K562 (cell line): ENCODE measurements at regions not wholly inside any gene's neighbourhood (a gene's known extent, or its start where the extent isn't known, plus 50 kb on each side); places are given as distances from the start of the nearest gene placed in this dataset.

Experiments used
- ATAC-seq: fragments of 200-7000 bp; cut with Tn5 transposase; 3 replicates; pipeline ENCODE4 v1.9.1; 2020; ENCODE audit warnings: moderate library complexity
- BruUV-seq: library from RNA; stranded (reverse); fragments of 400-500 nt; replicated peaks from 2 replicates; lab custom pipeline; 2021; lab: Mats Ljungman, UMichigan
- CTCF ChIA-PET: fragments of 300-600 bp; formaldehyde crosslinking; extraction: SDS; loops from one replicate; lab custom pipeline; 2021; ENCODE audit warnings: low intra/inter-chr PET ratio; lab: Yijun Ruan, JAX
- POLR2A ChIA-PET: fragments of 300-600, 350-650 bp; sonication (Branson Sonifier 250); formaldehyde crosslinking; extraction: SDS; loops from one replicate; lab custom pipeline; 2021; ENCODE audit warnings: antibody characterized with exemption, inconsistent platforms; lab: Yijun Ruan, JAX
- DNase-seq, 4 experiments: peaks; one replicate each; pipeline versions ENCODE4 v3.0.0 to v3.0.0-alpha.2; 2011 to 2018; ENCODE audit warnings: low spot score in 3 of 4, mixed read lengths in 3 of 4; ENCODE audit errors: extremely low read depth in 1 of 4
- FAIRE-seq: peaks from 2 replicates; lab custom pipeline; 2011; peaks lifted over from hg19 to GRCh38; lab: Jason Lieb, UNC
- H2AFZ ChIP-seq: 2 replicates; pipeline ENCODE4 v1.6.0; 2011; ENCODE audit warnings: low read depth, low read length, control low read depth, inconsistent platforms
- H3K27ac ChIP-seq: fragments of 200-600 bp; 3 replicates; pipeline ENCODE4 v1.8.0; 2011; ENCODE audit warnings: low read depth, mild to moderate bottlenecking, control low read depth, inconsistent platforms, low read length, moderate library complexity, mixed read lengths; ENCODE audit errors: extremely low read depth
- H3K27me3 ChIP-seq, 2 experiments: fragments of 300-600 bp in 1 of 2; 2 replicates in 1 of 2; 3 replicates in 1 of 2; pipeline versions ENCODE4 v1.6.0 to v1.8.0; 2011; ENCODE audit warnings: inconsistent platforms in 2 of 2, low read length in 2 of 2, mild to moderate bottlenecking in 1 of 2, mixed read lengths in 1 of 2, moderate library complexity in 1 of 2; ENCODE audit not compliant: control insufficient read depth in 2 of 2, insufficient read depth in 2 of 2
- H3K36me3 ChIP-seq: fragments of 300-600 bp; 3 replicates; pipeline ENCODE4 v1.8.0; 2011; ENCODE audit warnings: mild to moderate bottlenecking, low read length, inconsistent platforms; ENCODE audit not compliant: control insufficient read depth, insufficient read depth
- H3K4me1 ChIP-seq, 2 experiments: fragments of 200-600 bp in 1 of 2; replicated peaks in 1 of 2; 2 replicates in 1 of 2; 3 replicates in 1 of 2; pipeline versions ENCODE4 v1.5.1 to v1.8.0; 2011; ENCODE audit warnings: inconsistent platforms in 2 of 2, low read length in 2 of 2, mild to moderate bottlenecking in 1 of 2, mixed read lengths in 1 of 2, moderate library complexity in 1 of 2; ENCODE audit not compliant: control insufficient read depth in 2 of 2, insufficient read depth in 2 of 2
- H3K4me2 ChIP-seq: 2 replicates; pipeline ENCODE4 v1.6.1; 2011; ENCODE audit warnings: low read length, control low read depth, inconsistent platforms, mixed read lengths; ENCODE audit not compliant: insufficient read depth
- H3K4me3 ChIP-seq: fragments of 200-600 bp; sonication (generic), shearing (Covaris generic); 2 replicates; pipeline ENCODE4 v1.5.1; 2016; ENCODE audit warnings: control low read depth, inconsistent platforms
- H3K79me2 ChIP-seq: fragments of 200-600 bp; 3 replicates; pipeline ENCODE4 v1.8.0; 2011; ENCODE audit warnings: low read length, inconsistent platforms; ENCODE audit not compliant: control insufficient read depth, insufficient read depth
- H3K9ac ChIP-seq, 2 experiments: 2 replicates each; pipeline versions ENCODE4 v1.6.0 to v1.6.1; 2011; ENCODE audit warnings: low read depth in 2 of 2, low read length in 2 of 2, control low read depth in 1 of 2, inconsistent platforms in 1 of 2, mild to moderate bottlenecking in 1 of 2, mixed read lengths in 1 of 2; ENCODE audit not compliant: insufficient read depth in 1 of 2
- H3K9me1 ChIP-seq: one replicate; pipeline ENCODE4 v1.6.0; 2011; ENCODE audit warnings: inconsistent platforms, mild to moderate bottlenecking, low read length, moderate library complexity; ENCODE audit not compliant: control insufficient read depth, insufficient read depth
- H3K9me3 ChIP-seq: replicated peaks from 2 replicates; pipeline ENCODE4 v1.5.1; 2011; ENCODE audit warnings: low read depth, low read length, inconsistent platforms; ENCODE audit not compliant: control insufficient read depth, insufficient read depth
- H4K20me1 ChIP-seq: replicated peaks from 2 replicates; pipeline ENCODE4 v1.6.1; 2011; ENCODE audit warnings: low read length, inconsistent platforms, mixed read lengths; ENCODE audit not compliant: control insufficient read depth, insufficient read depth
- HDGF ChIP-seq: fragments of 450-650 bp; IDR thresholded peaks from 2 replicates; pipeline ENCODE4 v1.6.1; 2016
- NBN ChIP-seq: fragments of 450-650 bp; IDR thresholded peaks from 2 replicates; pipeline ENCODE4 v1.6.1; 2016; ENCODE audit warnings: low read depth, mild to moderate bottlenecking
- NEUROD1 ChIP-seq: fragments of 150-350 bp; IDR thresholded peaks from 2 replicates; pipeline ENCODE4 v1.6.1; 2014; ENCODE audit warnings: borderline replicate concordance, low read length, low read depth; ENCODE audit not compliant: partially characterized antibody
- PREB ChIP-seq: sonication (generic); formaldehyde crosslinking; IDR thresholded peaks from 2 replicates; pipeline ENCODE4 v1.8.1; 2023; ENCODE audit warnings: mild to moderate bottlenecking, missing genetic modification reagents
- RAD21 ChIP-seq, 2 experiments: fragments of 250-450 bp in 1 of 2; fragments of 450-650 bp in 1 of 2; sonication (Bioruptor Pico) in 1 of 2; formaldehyde crosslinking in 1 of 2; IDR thresholded peaks in 1 of 2; conservative IDR thresholded peaks in 1 of 2; 2 replicates each; pipeline versions ENCODE4 v1.4.0 to v1.8.0; 2020 to 2022; ENCODE audit warnings: mild to moderate bottlenecking in 2 of 2, moderate library complexity in 1 of 2
- SMAD3 ChIP-seq: fragments of 450-650 bp; formaldehyde crosslinking; conservative IDR thresholded peaks from 2 replicates; pipeline ENCODE4 v1.4.0; 2020; ENCODE audit warnings: mild to moderate bottlenecking
- SP1 ChIP-seq: sonication (generic); formaldehyde crosslinking; IDR thresholded peaks from 2 replicates; pipeline ENCODE4 v1.8.1; 2022; ENCODE audit warnings: mild to moderate bottlenecking, missing genetic modification reagents
- TEAD4 ChIP-seq, 2 experiments: sonication (generic) in 1 of 2; formaldehyde crosslinking in 1 of 2; IDR thresholded peaks; 2 replicates each; pipeline versions ENCODE4 v1.6.1 to v1.8.0; 2012 to 2022; ENCODE audit warnings: borderline replicate concordance in 1 of 2, inconsistent platforms in 1 of 2, low read length in 1 of 2, mild to moderate bottlenecking in 1 of 2, missing genetic modification reagents in 1 of 2
- TFAM ChIP-seq: fragments of 250-450 bp; sonication (Bioruptor Pico); conservative IDR thresholded peaks from 2 replicates; pipeline ENCODE4 v1.5.0; 2021; ENCODE audit warnings: mild to moderate bottlenecking, moderate library complexity
- WHSC1 ChIP-seq: IDR thresholded peaks from one replicate; pipeline ENCODE4 v1.6.1; 2012; ENCODE audit warnings: low read length, control low read depth, inconsistent platforms
- ZBTB7A ChIP-seq: IDR thresholded peaks from 2 replicates; pipeline ENCODE4 v1.6.1; 2011; ENCODE audit warnings: low read depth, mild to moderate bottlenecking, low read length, moderate library complexity, borderline replicate concordance; ENCODE audit not compliant: control insufficient read depth
- ZC3H11A ChIP-seq: IDR thresholded peaks from 2 replicates; pipeline ENCODE4 v1.6.1; 2012; ENCODE audit warnings: low read depth, low read length, improper control_type of control experiment
- ZNF316 ChIP-seq: fragments of 450-650 bp; IDR thresholded peaks from 2 replicates; pipeline ENCODE4 v1.6.1; 2016
- ZNF431 ChIP-seq: sonication (generic); formaldehyde crosslinking; IDR thresholded peaks from 2 replicates; pipeline ENCODE4 v1.8.0; 2022; ENCODE audit warnings: mild to moderate bottlenecking, missing genetic modification reagents
- WGBS: fragments of 100-300 bp; shearing (Covaris generic); methylation state at CpG from one replicate; pipeline ENCODE4 v1.1.6; 2016; ENCODE audit warnings: low coverage, mixed read lengths; ENCODE audit not compliant: insufficient coverage; ENCODE audit errors: missing lambda C conversion rate; 5-methylcytosine and 5-hydroxymethylcytosine counted together
- in situ Hi-C: fragments of 300-500 bp; cut with MboI; formaldehyde crosslinking; loops from 4 replicates; pipeline ENCODE4 v1.15.0; 2018; ENCODE audit warnings: inconsistent platforms, mixed read lengths
- intact Hi-C: fragments of 100-400 bp; cut with micrococcal nuclease; formaldehyde crosslinking; loops from 2 replicates; pipeline ENCODE4 v1.14.2; 2022

- TF ChIP-seq TEAD4 (IDR thresholded peaks at IDR 0.05; ENCODE audit: low read length) (no peak), TEAD4 (CRISPR knock-in tag; IDR thresholded peaks at IDR 0.05; ENCODE audit: borderline replicate concordance) (no peak), ZNF431 (CRISPR knock-in tag) (no peak), PREB (CRISPR knock-in tag) (no peak), SMAD3 (CRISPR knock-in tag) (no peak), NBN (no peak), ZNF316 (no peak), RAD21 (CRISPR knock-in tag; conservative IDR thresholded peaks at IDR 0.05 in 1 of 2, IDR thresholded peaks at IDR 0.05 in 1 of 2) (no peak)
Measured at GRCh38 chr9:8221462-8221861, 421.9 kb upstream of the DMAC1 start (continued).

GRCh38 chr9:8208465-8208864 is 408.9 kb upstream of the DMAC1 start:
- FAIRE-seq (no peak), DNase-seq (no peak)
- no TSS peak for BruUV-seq
- no peak overlapping the region for H3K4me2 ChIP-seq
- POLR2A ChIA-PET: no interaction called here
- in situ Hi-C loops (no loop called here), intact Hi-C loops (no loop called here)
- no peaks in the 10 kb centered on the region for H3K27me3 ChIP-seq
- no peaks in the 10 kb centered on the region for H3K36me3 ChIP-seq
- H4K20me1 ChIP-seq: no peaks in the 10 kb centered on the region
- no peaks in the 10 kb centered on the region for H3K79me2 ChIP-seq
- TF ChIP-seq TFAM (CRISPR knock-in tag): no peak
- TF ChIP-seq NEUROD1: no peak
- no peak for TF ChIP-seq WHSC1
- no peak for TF ChIP-seq SP1 (CRISPR knock-in tag)
- TF ChIP-seq HDGF: no peak
- no peak for TF ChIP-seq ZC3H11A
- TF ChIP-seq ZBTB7A: no peak
- TF ChIP-seq, all 486 proteins: peak for 0
- no peak overlapping the region for H3K9ac ChIP-seq
- no peak overlapping the region for H3K4me3 ChIP-seq
- H3K9me1 ChIP-seq: no peaks in the 10 kb centered on the region
- ATAC-seq: no peak
- H3K9me3 ChIP-seq: no peaks in the 10 kb centered on the region
- no peak overlapping the region for H2AFZ ChIP-seq
- 4% methylated on average over 2 of the region's 2 CpGs for WGBS
- CTCF ChIA-PET: no interaction called here
- no peaks in the 10 kb centered on the region for H3K4me1 ChIP-seq
- H3K27ac ChIP-seq: no peak overlapping the region
